ENCODE measurements at regions not wholly inside any gene's neighbourhood (a gene's known extent, or its start where the extent isn't known, plus 50 kb on each side); places are given as distances from the start of the nearest gene placed in this dataset.

GRCh38 chr5:155259648-155260047, 246.1 kb downstream of the KIF4B start:
- no peak for TF ChIP-seq CTCF (IDR thresholded peaks at IDR 0.05)
- H3K27me3 Mint-ChIP-seq (ENCODE audit: insufficient read depth) = peaks cover 1% of the 10 kb centered on the region; the same call in 1 of the 2 replicates
- H3K36me3 Mint-ChIP-seq (ENCODE audit: low read depth) = peaks cover 4% of the 10 kb centered on the region; the same call in 1 of the 2 replicates
- no peak overlapping the region for H3K27ac Mint-ChIP-seq
- no peak for DNase-seq
- H3K4me1 Mint-ChIP-seq (ENCODE audit: low read depth) = no peaks in the 10 kb centered on the region
- H3K4me3 Mint-ChIP-seq = no peak overlapping the region
- H3K9me3 Mint-ChIP-seq = peaks cover 21% of the 10 kb centered on the region

DNA sequence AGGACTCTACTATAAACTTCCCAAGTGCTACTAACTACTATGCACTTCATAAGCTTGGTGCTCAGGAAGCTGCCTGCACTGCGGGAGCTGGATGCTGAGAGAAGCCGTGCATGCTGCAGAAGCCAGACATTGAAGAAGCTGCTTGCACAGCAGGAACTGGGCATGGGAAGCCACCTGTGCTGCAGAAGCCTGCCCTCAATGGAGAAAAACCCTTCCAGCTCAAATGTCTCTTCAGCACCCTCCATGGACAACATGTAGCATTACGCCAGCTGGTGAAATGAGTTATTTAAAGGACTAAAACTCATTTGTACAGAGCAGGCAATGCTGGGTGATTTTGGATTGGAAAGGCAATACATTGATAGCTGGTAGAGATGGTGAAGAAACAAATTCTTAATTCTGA, 247.2 kb downstream of the KIF4B start:
- H3K9me3 Mint-ChIP-seq = peaks cover 17% of the 10 kb centered on the region
- peaks cover 1% of the 10 kb centered on the region; the same call in 1 of the 2 replicates for H3K27me3 Mint-ChIP-seq (ENCODE audit: insufficient read depth)
- peaks cover 4% of the 10 kb centered on the region; the same call in 1 of the 2 replicates for H3K36me3 Mint-ChIP-seq (ENCODE audit: low read depth)
- no peak overlapping the region for H3K4me3 Mint-ChIP-seq
- no peak overlapping the region for H3K27ac Mint-ChIP-seq
- DNase-seq = no peak
- no peaks in the 10 kb centered on the region for H3K4me1 Mint-ChIP-seq (ENCODE audit: low read depth)
- TF ChIP-seq CTCF (IDR thresholded peaks at IDR 0.05) = no peak

DNA sequence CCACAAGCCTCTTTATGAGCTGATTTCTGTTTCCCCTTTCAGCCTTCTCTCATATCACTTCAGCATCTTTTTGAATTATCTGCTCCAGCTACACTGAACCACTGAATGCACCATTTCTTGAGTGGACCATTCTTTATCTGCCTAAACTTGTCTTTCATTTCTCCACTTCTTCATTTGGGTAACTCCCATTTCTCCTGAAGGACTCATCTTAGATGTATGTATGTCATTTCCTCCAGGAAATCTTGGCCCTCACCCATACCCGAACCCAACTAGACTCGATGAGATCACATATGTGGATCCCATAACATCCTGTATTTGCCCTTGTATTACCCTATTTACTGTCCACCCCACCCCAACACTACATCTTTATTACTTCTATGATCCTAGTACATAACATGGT, 249.8 kb downstream of the KIF4B start:
- DNase-seq = no peak
- H3K36me3 Mint-ChIP-seq (ENCODE audit: low read depth) = no peaks in the 10 kb centered on the region
- no peak overlapping the region for H3K4me3 Mint-ChIP-seq
- TF ChIP-seq CTCF (IDR thresholded peaks at IDR 0.05) = no peak
- no peaks in the 10 kb centered on the region for H3K27me3 Mint-ChIP-seq (ENCODE audit: insufficient read depth)
- H3K9me3 Mint-ChIP-seq = peaks cover 12% of the 10 kb centered on the region
- no peak overlapping the region for H3K27ac Mint-ChIP-seq
- no peaks in the 10 kb centered on the region for H3K4me1 Mint-ChIP-seq (ENCODE audit: low read depth)

- H3K4me3 Mint-ChIP-seq = no peak overlapping the region
- H3K9me3 Mint-ChIP-seq = peaks cover 12% of the 10 kb centered on the region
- no peak for TF ChIP-seq CTCF (IDR thresholded peaks at IDR 0.05)
- H3K36me3 Mint-ChIP-seq (ENCODE audit: low read depth) = no peaks in the 10 kb centered on the region
- no peak for DNase-seq
- H3K27me3 Mint-ChIP-seq (ENCODE audit: insufficient read depth) = no peaks in the 10 kb centered on the region
- no peaks in the 10 kb centered on the region for H3K4me1 Mint-ChIP-seq (ENCODE audit: low read depth)
- no peak overlapping the region for H3K27ac Mint-ChIP-seq
These were observed 251.3 kb downstream of the KIF4B start for GRCh38 chr5:155264809-155265208.

DNA sequence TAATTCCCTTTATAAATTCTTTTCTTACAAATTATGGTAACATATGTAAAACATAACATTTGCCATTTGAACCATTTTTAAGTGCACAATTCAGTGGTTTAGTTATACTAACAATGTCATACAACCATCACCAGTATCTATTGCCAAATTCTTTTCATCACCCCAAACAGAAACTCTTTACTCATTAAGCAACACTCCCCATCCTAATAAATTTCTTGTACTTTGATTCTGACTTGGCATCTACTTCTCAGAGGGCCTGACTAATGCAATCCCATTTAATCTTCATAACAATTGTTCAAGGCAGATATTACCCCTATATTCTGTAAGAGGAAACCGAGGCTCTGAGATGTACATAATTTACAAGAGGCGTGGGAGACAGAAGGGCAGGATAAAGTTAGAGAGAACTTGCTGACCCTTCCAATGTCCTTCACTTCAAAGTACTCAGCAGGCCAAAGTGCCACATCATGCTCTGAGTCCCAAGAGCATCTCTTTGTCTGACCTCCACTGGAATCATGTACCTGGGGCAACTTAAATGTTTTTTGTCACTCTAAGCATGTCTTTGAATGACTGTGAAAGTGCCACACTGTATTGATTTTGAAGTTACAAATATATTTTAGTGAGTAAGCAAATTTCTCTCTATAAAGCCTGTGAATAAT, 255.3 kb downstream of the KIF4B start:
- Mint-ChIP-seq H3K4me3 (no peak overlapping the region), H3K9me3 (peaks cover 22% of the 10 kb centered on the region), H3K36me3 (ENCODE audit: low read depth) (no peaks in the 10 kb centered on the region), H3K4me1 (ENCODE audit: low read depth) (no peaks in the 10 kb centered on the region), H3K27ac (no peak overlapping the region), H3K27me3 (ENCODE audit: insufficient read depth) (peaks cover 3% of the 10 kb centered on the region; the same call in 1 of the 2 replicates)
- DNase-seq = no peak
- TF ChIP-seq CTCF (IDR thresholded peaks at IDR 0.05) = no peak
